Small intestine (tissue), 7 donors: ENCODE measurements at regions not wholly inside any gene's neighbourhood (a gene's known extent, or its start where the extent isn't known, plus 50 kb on each side); places are given as distances from the start of the nearest gene placed in this dataset.
"Not testable (repeated sequence)": the region's sequence is repeated elsewhere in the genome, so short reads cannot be mapped to it uniquely, and the experiment has no call there.

ENCODE experiments used
- DNase-seq, 2 donors: peaks; one replicate each; pipeline versions ENCODE4 v3.0.0 to v3.0.0-alpha.2; 2013
- FAIRE-seq: peaks from 2 replicates; lab custom pipeline; 2012; peaks lifted over from hg19 to GRCh38; lab: Jason Lieb, UNC
- H3K27ac ChIP-seq, 3 donors: one replicate each; pipeline ENCODE4 v1.5.1; 2013; ENCODE audit warnings: low read length in 2 of 3, mild to moderate bottlenecking in 2 of 3, control low read depth in 1 of 3, inconsistent platforms in 1 of 3, low read depth in 1 of 3, moderate library complexity in 1 of 3
- H3K27me3 ChIP-seq, 3 donors: one replicate each; pipeline ENCODE4 v1.6.1; 2013; ENCODE audit warnings: low read length in 3 of 3, inconsistent platforms in 1 of 3; ENCODE audit not compliant: control insufficient read depth in 3 of 3, insufficient read depth in 3 of 3
- H3K36me3 ChIP-seq, 3 donors: one replicate each; pipeline ENCODE4 v1.6.1; 2013; ENCODE audit warnings: low read length in 3 of 3, inconsistent platforms in 1 of 3, low read depth in 1 of 3, mild to moderate bottlenecking in 1 of 3, moderate library complexity in 1 of 3; ENCODE audit not compliant: control insufficient read depth in 3 of 3, insufficient read depth in 2 of 3
- H3K4me1 ChIP-seq, 3 donors: one replicate each; pipeline ENCODE4 v1.6.1; 2013; ENCODE audit warnings: low read length in 2 of 3, inconsistent platforms in 1 of 3, low read depth in 1 of 3, mild to moderate bottlenecking in 1 of 3, moderate library complexity in 1 of 3; ENCODE audit not compliant: control insufficient read depth in 3 of 3, insufficient read depth in 2 of 3
- H3K4me3 ChIP-seq, 3 donors: one replicate each; pipeline ENCODE4 v1.5.1; 2013; ENCODE audit warnings: low read length in 3 of 3, control low read depth in 1 of 3, inconsistent platforms in 1 of 3, low read depth in 1 of 3, mild to moderate bottlenecking in 1 of 3, moderate library complexity in 1 of 3
- H3K9me3 ChIP-seq, 2 donors: one replicate each; pipeline ENCODE4 v1.6.1; 2013; ENCODE audit warnings: low read depth in 1 of 2, low read length in 1 of 2; ENCODE audit not compliant: control insufficient read depth in 2 of 2, insufficient read depth in 1 of 2
- WGBS, 3 donors: extraction: QIAGEN DNeasy Blood & Tissue Kit; methylation state at CpG; one replicate each; pipeline ENCODE4 v1.1.7; 2013; 5-methylcytosine and 5-hydroxymethylcytosine counted together
- donor health status: healthy with polysubstance abuse.
- donor health status: control.
- donor health status: control.
- donor health status: Bipolar disorder and iron deficiency.
- donor health status: healthy.

DNA sequence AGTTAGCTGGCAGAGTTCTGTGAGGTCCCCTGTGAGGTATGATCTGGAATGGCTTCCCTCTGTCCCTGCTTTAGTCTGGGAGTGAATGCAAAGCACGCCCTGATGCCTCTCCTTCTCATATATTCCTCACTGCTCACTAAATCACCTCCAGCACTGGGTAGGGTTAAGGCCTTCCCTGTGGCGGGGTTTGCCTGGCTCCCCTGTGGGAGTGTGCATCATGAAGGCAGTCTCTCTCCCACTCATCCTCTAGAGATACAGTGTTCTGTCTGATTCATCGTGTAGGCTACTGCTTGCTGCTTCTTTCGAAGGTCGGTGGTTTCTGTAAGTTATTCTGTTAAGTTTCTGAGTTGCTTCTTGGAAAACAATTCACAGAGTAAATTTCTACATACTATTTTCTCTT, 420.0 kb upstream of the EYS start:
- Histone ChIP-seq H3K27me3 (no peaks in the 10 kb centered on the region), H3K9me3 (peaks cover 0 to 15% of the 10 kb centered on the region in 2 donors), H3K4me3 (no peak overlapping the region), H3K27ac (no peak overlapping the region), H3K4me1 (no peaks in the 10 kb centered on the region), H3K36me3 (no peaks in the 10 kb centered on the region)
- WGBS, 3 donors, result 77 to 89% (median 82%) methylated on average over 5 of the region's 5 CpGs
- DNase-seq, result no peak
- no peak for FAIRE-seq

DNA sequence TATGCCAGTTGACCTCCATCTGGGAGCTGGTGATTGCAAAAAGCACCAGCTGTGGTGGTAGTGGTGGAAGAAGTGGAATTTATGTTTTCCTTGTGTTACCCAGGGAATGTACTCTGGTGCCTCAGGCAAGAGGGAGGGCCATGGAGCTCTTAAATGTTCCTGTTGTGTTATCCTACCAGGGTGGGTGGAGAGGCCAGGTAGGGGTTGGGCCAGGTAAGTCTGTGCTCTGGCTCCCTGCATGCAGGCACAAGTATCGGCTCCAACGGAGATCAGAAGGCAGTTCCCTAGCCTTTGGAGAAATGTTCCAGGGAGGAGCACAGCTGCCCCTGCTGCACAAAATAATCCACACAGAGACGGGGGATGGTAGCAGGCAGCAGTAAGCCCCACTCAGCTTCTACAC, 419.3 kb upstream of the EYS start:
- H3K4me3 ChIP-seq, result no peak overlapping the region
- peaks cover 0 to 15% of the 10 kb centered on the region in 2 donors for H3K9me3 ChIP-seq
- FAIRE-seq (no peak), DNase-seq (no peak)
- 86 to 94% (median 91%) methylated on average over 3 of the region's 3 CpGs for WGBS, 3 donors
- H3K4me1 ChIP-seq, result no peaks in the 10 kb centered on the region
- no peaks in the 10 kb centered on the region for H3K27me3 ChIP-seq
- H3K27ac ChIP-seq, result no peak overlapping the region
- no peaks in the 10 kb centered on the region for H3K36me3 ChIP-seq

DNA sequence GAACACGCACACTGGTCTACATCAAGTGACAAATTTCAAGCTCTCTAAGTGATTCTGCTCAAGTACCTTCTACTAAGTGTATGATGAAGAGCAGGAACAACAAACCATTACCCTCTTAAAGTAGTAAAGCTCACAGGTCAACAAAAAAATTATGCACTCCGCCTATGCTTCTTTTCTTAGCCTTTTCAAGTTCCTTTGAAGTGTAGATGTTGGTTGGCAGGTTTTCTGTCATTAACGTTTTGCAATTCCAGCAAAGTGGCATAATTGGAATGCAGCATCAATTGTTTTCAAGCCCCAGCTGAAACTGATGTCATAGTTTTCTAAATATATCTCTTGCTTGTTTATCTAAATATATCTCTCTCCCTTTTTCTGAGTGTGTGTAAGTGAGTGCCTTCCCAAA, 396.9 kb upstream of the EYS start:
- H3K27me3 ChIP-seq, result no peaks in the 10 kb centered on the region
- H3K4me3 ChIP-seq, result no peak overlapping the region
- peak in 1 of 2 donors; percentile 4 for DNase-seq
- H3K9me3 ChIP-seq, result peaks cover 0 to 12% of the 10 kb centered on the region in 2 donors
- no peak overlapping the region for H3K27ac ChIP-seq
- WGBS, 3 donors, result 43 to 58% (median 50%) methylated on average over 3 of the region's 3 CpGs
- no peaks in the 10 kb centered on the region for H3K36me3 ChIP-seq
- H3K4me1 ChIP-seq, result no peaks in the 10 kb centered on the region
- no peak for FAIRE-seq

DNA sequence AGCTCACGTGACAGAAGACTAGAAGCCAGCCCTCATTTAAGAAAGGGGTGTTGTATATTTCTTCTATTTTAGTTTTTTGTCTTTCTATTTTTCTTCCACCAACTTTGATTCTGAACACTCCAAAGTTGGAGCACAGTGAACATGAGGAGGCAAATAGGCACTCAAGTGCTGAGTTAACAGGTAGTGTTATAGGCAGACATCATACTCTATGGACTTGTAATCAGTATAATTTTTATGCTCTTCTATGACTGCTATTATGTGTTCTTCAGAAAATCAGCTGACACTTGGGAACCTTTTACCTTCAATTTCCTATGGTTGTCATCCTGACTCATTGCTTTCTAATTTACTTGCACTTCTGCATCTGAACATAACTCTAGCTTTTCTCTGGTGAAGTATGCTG, 396.3 kb upstream of the EYS start:
- Histone ChIP-seq H3K27ac (no peak overlapping the region), H3K9me3 (peaks cover 0 to 12% of the 10 kb centered on the region in 2 donors), H3K4me3 (no peak overlapping the region), H3K4me1 (no peaks in the 10 kb centered on the region), H3K27me3 (no peaks in the 10 kb centered on the region), H3K36me3 (no peaks in the 10 kb centered on the region)
- 76 to 87% (median 84%) methylated on average over 1 of the region's 1 CpG for WGBS, 3 donors
- FAIRE-seq (no peak), DNase-seq (no peak)

DNA sequence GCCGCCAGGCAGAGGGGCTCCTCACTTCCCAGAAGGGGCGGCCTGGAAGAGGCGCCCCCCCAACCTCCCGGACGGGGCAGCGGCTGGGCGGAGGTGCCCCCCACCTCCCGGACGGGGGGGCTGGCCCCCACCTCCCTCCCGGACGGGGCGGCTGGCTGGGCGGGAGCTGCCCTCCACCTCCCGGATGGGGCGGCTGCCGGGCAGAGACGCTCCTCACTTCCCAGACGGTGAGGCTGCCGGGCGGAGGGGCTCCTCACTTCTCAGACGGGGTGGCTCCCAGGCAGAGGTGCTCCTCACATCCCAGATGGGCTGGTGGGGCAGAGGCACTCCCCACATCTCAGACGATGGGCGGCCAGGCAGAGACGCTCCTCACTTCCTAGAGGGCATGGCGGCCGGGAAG, 389.7 kb upstream of the EYS start:
- no peaks in the 10 kb centered on the region for H3K36me3 ChIP-seq
- DNase-seq (no peak), FAIRE-seq (no peak)
- H3K9me3 ChIP-seq, result peaks cover 0 to 8% of the 10 kb centered on the region in 2 donors
- no peaks in the 10 kb centered on the region for H3K4me1 ChIP-seq
- H3K27me3 ChIP-seq, result no peaks in the 10 kb centered on the region
- 90 to 95% (median 94%) methylated on average over 14 to 26 of the region's 26 CpGs for WGBS, 3 donors
- H3K4me3 ChIP-seq, result no peak overlapping the region
- H3K27ac ChIP-seq, result no peak overlapping the region

DNA sequence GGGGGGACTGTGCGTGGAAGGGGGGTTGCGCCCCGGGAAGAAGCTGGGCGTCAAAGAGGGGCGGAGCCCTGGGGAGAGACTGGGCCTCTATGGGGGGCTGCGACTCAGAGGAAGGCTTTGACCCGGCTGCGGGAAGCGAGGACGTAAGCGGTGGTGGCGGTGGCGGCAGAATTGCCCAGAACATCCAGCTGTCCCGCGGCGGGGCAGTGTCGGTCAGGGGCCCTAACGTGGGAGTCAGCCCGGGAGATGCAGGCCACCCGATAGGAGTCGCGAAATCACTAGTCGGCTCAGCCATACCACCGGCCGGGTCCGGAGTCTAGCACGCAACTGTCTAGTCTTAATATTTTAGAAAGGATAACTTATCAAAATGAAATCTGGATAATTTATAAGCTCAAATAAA, 387.6 kb upstream of the EYS start:
- no peak for DNase-seq
- H3K4me1 ChIP-seq, result no peaks in the 10 kb centered on the region
- WGBS, 3 donors, result 92 to 97% (median 96%) methylated on average over 27 of the region's 27 CpGs
- H3K27ac ChIP-seq, result no peak overlapping the region
- H3K27me3 ChIP-seq, result no peaks in the 10 kb centered on the region
- peaks cover 0 to 5% of the 10 kb centered on the region in 2 donors for H3K9me3 ChIP-seq
- FAIRE-seq, result no peak
- H3K4me3 ChIP-seq, result no peak overlapping the region
- no peaks in the 10 kb centered on the region for H3K36me3 ChIP-seq

DNA sequence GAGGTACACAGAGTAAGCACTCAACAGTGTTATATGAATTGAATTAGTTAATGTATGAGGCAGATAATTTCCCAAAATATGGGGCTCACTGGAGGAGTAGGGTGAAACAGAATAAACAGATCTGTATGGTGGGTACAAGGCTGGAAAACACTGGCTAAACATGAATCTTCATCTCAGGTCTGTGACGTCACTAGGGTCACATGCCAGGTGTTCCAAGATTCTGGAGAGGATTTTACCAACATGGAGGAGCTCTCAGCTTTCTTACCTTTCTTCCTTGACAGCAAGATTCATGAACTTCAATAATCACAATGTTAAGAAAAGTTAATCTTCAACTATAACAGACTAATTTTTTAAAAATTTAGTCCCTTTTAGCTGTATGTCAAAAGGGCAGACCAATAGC, 385.3 kb upstream of the EYS start:
- H3K4me3 ChIP-seq, H3K27me3 ChIP-seq, H3K4me1 ChIP-seq, DNase-seq, H3K9me3 ChIP-seq, H3K27ac ChIP-seq, FAIRE-seq, H3K36me3 ChIP-seq: not testable (repeated sequence)
- 60 to 82% (median 79%) methylated on average over 1 of the region's 1 CpG for WGBS, 3 donors

DNA sequence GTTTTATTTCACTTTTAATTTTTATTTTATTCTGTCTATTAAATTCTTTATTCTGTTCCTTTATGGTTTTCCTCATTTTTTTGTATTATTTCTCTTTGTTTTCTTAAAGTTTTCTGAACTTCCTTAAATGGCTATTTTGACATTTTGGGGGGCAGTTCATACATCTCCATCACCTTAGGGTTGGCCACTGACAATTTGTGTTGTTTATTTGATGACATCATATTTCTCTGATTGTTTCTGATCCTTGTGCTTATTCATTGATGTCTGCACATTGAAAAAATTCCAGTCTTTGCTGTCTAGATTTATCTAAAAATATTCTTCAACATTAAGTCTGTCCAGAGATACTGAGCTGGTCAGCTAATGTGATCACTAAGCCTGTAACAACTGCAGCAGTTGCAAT, 379.5 kb upstream of the EYS start:
- Histone ChIP-seq H3K4me1 (no peaks in the 10 kb centered on the region), H3K27me3 (no peaks in the 10 kb centered on the region), H3K36me3 (no peaks in the 10 kb centered on the region), H3K4me3 (no peak overlapping the region), H3K27ac (no peak overlapping the region), H3K9me3 (peaks cover 1 to 20% of the 10 kb centered on the region in 2 donors)
- FAIRE-seq (no peak), DNase-seq (no peak)

DNA sequence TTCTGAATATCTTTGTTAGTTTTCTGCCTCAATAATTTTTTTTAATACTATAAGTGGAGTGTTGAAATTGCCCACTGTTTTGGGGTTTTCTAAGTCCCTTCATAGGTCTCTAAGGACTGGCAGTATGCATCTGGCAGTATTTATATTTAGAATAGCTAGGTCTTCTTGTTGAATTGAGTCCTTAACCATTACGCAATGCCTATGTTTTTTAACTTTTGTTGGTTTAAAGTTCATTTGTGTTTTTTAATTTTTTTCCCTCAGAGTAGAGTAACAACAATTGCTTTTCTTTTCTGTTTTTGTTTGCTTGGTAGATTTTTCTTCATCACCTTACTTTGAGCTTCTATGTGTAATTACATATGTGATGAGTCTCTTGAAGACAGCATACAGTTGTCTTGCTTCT, 375.9 kb upstream of the EYS start:
- no peak overlapping the region for H3K27ac ChIP-seq
- H3K36me3 ChIP-seq, result no peaks in the 10 kb centered on the region
- 90 to 93% (median 92%) methylated on average over 1 of the region's 1 CpG for WGBS, 3 donors
- no peaks in the 10 kb centered on the region for H3K4me1 ChIP-seq
- FAIRE-seq (no peak), DNase-seq (no peak)
- no peak overlapping the region for H3K4me3 ChIP-seq
- peaks cover 1 to 20% of the 10 kb centered on the region in 2 donors for H3K9me3 ChIP-seq
- no peaks in the 10 kb centered on the region for H3K27me3 ChIP-seq
